ENCODE measurements at regions not wholly inside any gene's neighbourhood (a gene's known extent, or its start where the extent isn't known, plus 50 kb on each side); places are given as distances from the start of the nearest gene placed in this dataset.
"Not testable (repeated sequence)": the region's sequence is repeated elsewhere in the genome, so short reads cannot be mapped to it uniquely, and the experiment has no call there.

DNA sequence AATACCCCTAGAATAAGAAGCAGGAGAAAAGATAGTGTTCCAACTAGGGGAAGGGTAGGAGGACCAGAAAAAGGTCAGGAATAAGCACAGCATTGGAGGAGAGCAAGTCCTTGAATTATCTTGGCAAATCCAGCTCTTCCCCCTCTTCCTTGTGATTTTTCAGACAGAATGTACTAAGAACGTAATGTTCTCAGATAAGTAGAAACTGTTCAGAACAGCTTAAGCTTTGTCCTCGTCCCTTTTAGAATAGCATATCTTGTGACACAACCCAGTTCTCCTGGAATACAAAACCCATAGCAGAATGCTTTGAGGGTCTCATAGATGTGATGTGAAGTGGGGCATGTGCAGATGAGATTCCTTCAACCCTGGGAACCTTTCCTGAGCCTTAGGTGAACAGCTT is 97.4 kb downstream of the EMB start:
- Histone ChIP-seq H2AFZ (ENCODE audit: control insufficient read depth, low read length) (no peak overlapping the region), H3K4me1 (ENCODE audit: control insufficient read depth, extremely low read depth, insufficient read depth, low read length) (no peaks in the 10 kb centered on the region), H4K20me1 (ENCODE audit: control insufficient read depth, extremely low read depth, insufficient read depth, low read length) (no peaks in the 10 kb centered on the region), H3K9ac (ENCODE audit: control insufficient read depth, extremely low read depth, insufficient read depth, low read length) (no peak overlapping the region), H3K9me3 (ENCODE audit: control insufficient read depth, low read depth, low read length) (no peaks in the 10 kb centered on the region), H3K4me3 (ENCODE audit: control insufficient read depth in 2 of 3, extremely low read depth in 1 of 3, insufficient read depth in 2 of 3, low read depth in 1 of 3, low read length in 3 of 3) (no peak overlapping the region), H3K27me3 (ENCODE audit: control insufficient read depth, extremely low read depth, insufficient read depth, low read length) (no peaks in the 10 kb centered on the region), H3K27ac (ENCODE audit: control insufficient read depth, insufficient read depth, low read length) (no peak overlapping the region), H3K9me1 (ENCODE audit: control insufficient read depth, extremely low read depth, insufficient read depth, low read length) (no peaks in the 10 kb centered on the region), H3K4me2 (ENCODE audit: control insufficient read depth, extremely low read depth, insufficient read depth, low read depth, low read length) (no peak overlapping the region), H3K79me2 (ENCODE audit: control insufficient read depth, insufficient read depth, low read length) (no peaks in the 10 kb centered on the region), H3K36me3 (ENCODE audit: control insufficient read depth in 2 of 2, extremely low read depth in 1 of 2, insufficient read depth in 2 of 2, low read length in 2 of 2) (no peaks in the 10 kb centered on the region)
- no peak for TF ChIP-seq EZH2 (IDR thresholded peaks at IDR 0.05; ENCODE audit: low read length)
- TF ChIP-seq, protein P1, sequence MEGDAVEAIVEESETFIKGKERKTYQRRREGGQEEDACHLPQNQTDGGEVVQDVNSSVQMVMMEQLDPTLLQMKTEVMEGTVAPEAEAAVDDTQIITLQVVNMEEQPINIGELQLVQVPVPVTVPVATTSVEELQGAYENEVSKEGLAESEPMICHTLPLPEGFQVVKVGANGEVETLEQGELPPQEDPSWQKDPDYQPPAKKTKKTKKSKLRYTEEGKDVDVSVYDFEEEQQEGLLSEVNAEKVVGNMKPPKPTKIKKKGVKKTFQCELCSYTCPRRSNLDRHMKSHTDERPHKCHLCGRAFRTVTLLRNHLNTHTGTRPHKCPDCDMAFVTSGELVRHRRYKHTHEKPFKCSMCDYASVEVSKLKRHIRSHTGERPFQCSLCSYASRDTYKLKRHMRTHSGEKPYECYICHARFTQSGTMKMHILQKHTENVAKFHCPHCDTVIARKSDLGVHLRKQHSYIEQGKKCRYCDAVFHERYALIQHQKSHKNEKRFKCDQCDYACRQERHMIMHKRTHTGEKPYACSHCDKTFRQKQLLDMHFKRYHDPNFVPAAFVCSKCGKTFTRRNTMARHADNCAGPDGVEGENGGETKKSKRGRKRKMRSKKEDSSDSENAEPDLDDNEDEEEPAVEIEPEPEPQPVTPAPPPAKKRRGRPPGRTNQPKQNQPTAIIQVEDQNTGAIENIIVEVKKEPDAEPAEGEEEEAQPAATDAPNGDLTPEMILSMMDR (optimal IDR thresholded peaks at IDR 0.05 in 1 of 3, IDR thresholded peaks at IDR 0.05 in 1 of 3, conservative IDR thresholded peaks at IDR 0.05 in 1 of 3; ENCODE audit: extremely low read depth in 1 of 3, insufficient read depth in 2 of 3, low read length in 3 of 3), result no peak
- FAIRE-seq, result no peak
- DNase-seq (ENCODE audit: low read depth, low spot score), result no peak
- dilution Hi-C loops (cut with MboI; ENCODE audit: extremely low pct_ligation_motif_present, low sequenced_read_pairs), result no loop called here

DNA sequence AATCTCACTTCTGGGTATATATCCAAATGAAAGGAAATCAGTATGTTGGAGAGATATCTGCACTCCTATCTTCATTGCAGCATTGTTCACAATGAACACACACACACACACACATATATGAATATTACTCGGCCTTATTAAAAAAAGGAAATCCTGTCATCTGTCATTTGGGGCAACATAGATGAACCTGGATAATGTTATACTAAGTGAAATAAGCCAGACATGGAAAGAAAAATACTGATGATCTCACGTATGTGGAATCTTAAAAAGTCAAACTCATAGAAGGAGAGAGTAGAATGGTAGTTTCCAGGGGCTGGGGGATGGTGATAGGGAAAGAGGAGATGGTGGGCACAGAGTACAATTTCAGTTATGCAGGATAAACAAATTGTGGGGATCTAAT is 100.3 kb downstream of the EMB start:
- H3K36me3 ChIP-seq (ENCODE audit: control insufficient read depth in 2 of 2, extremely low read depth in 1 of 2, insufficient read depth in 2 of 2, low read length in 2 of 2), result no peaks in the 10 kb centered on the region
- no peaks in the 10 kb centered on the region for H3K4me1 ChIP-seq (ENCODE audit: control insufficient read depth, extremely low read depth, insufficient read depth, low read length)
- no peak overlapping the region for H3K4me3 ChIP-seq (ENCODE audit: control insufficient read depth in 2 of 3, extremely low read depth in 1 of 3, insufficient read depth in 2 of 3, low read depth in 1 of 3, low read length in 3 of 3)
- dilution Hi-C loops (cut with MboI; ENCODE audit: extremely low pct_ligation_motif_present, low sequenced_read_pairs), result no loop called here
- no peak overlapping the region for H2AFZ ChIP-seq (ENCODE audit: control insufficient read depth, low read length)
- no peaks in the 10 kb centered on the region for H3K9me1 ChIP-seq (ENCODE audit: control insufficient read depth, extremely low read depth, insufficient read depth, low read length)
- no peaks in the 10 kb centered on the region for H3K27me3 ChIP-seq (ENCODE audit: control insufficient read depth, extremely low read depth, insufficient read depth, low read length)
- TF ChIP-seq, protein P1 (optimal IDR thresholded peaks at IDR 0.05 in 1 of 3, IDR thresholded peaks at IDR 0.05 in 1 of 3, conservative IDR thresholded peaks at IDR 0.05 in 1 of 3; ENCODE audit: extremely low read depth in 1 of 3, insufficient read depth in 2 of 3, low read length in 3 of 3), result no peak
- TF ChIP-seq EZH2 (IDR thresholded peaks at IDR 0.05; ENCODE audit: low read length), result no peak
- no peak overlapping the region for H3K27ac ChIP-seq (ENCODE audit: control insufficient read depth, insufficient read depth, low read length)
- DNase-seq (ENCODE audit: low read depth, low spot score) (no peak), FAIRE-seq (no peak)
- H3K79me2 ChIP-seq (ENCODE audit: control insufficient read depth, insufficient read depth, low read length), result no peaks in the 10 kb centered on the region
- H3K4me2 ChIP-seq (ENCODE audit: control insufficient read depth, extremely low read depth, insufficient read depth, low read depth, low read length), result no peak overlapping the region
- no peaks in the 10 kb centered on the region for H4K20me1 ChIP-seq (ENCODE audit: control insufficient read depth, extremely low read depth, insufficient read depth, low read length)
- H3K9me3 ChIP-seq (ENCODE audit: control insufficient read depth, low read depth, low read length), result no peaks in the 10 kb centered on the region
- H3K9ac ChIP-seq (ENCODE audit: control insufficient read depth, extremely low read depth, insufficient read depth, low read length), result no peak overlapping the region

DNA sequence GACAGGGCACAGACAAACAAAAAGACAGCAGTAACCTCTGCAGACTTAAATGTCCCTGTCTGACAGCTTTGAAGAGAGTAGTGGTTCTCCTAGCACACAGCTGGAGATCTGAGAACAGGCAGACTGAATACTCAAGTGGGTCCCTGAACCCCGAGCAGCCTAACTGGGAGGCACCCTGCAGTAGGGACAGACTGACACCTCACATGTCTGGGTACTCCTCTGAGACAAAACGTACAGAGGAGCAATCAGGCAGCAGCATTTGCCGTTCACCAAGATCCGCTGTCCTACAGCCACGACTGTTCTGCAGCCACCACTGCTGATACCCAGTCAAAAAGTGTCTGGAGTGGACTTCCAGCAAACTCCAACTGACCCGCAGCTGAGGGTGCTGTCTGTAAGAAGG is 110.5 kb downstream of the EMB start:
- H3K79me2 ChIP-seq (ENCODE audit: control insufficient read depth, insufficient read depth, low read length); dilution Hi-C loops (cut with MboI; ENCODE audit: extremely low pct_ligation_motif_present, low sequenced_read_pairs); H3K9ac ChIP-seq (ENCODE audit: control insufficient read depth, extremely low read depth, insufficient read depth, low read length); H3K9me1 ChIP-seq (ENCODE audit: control insufficient read depth, extremely low read depth, insufficient read depth, low read length); DNase-seq (ENCODE audit: low read depth, low spot score); H3K27ac ChIP-seq (ENCODE audit: control insufficient read depth, insufficient read depth, low read length); H3K9me3 ChIP-seq (ENCODE audit: control insufficient read depth, low read depth, low read length); H3K4me3 ChIP-seq (ENCODE audit: control insufficient read depth in 2 of 3, extremely low read depth in 1 of 3, insufficient read depth in 2 of 3, low read depth in 1 of 3, low read length in 3 of 3); H3K4me2 ChIP-seq (ENCODE audit: control insufficient read depth, extremely low read depth, insufficient read depth, low read depth, low read length); H3K4me1 ChIP-seq (ENCODE audit: control insufficient read depth, extremely low read depth, insufficient read depth, low read length); H4K20me1 ChIP-seq (ENCODE audit: control insufficient read depth, extremely low read depth, insufficient read depth, low read length); H3K36me3 ChIP-seq (ENCODE audit: control insufficient read depth in 2 of 2, extremely low read depth in 1 of 2, insufficient read depth in 2 of 2, low read length in 2 of 2); FAIRE-seq; H2AFZ ChIP-seq (ENCODE audit: control insufficient read depth, low read length); H3K27me3 ChIP-seq (ENCODE audit: control insufficient read depth, extremely low read depth, insufficient read depth, low read length): not testable (repeated sequence)
